ENCODE measurements at regions not wholly inside any gene's neighbourhood (a gene's known extent, or its start where the extent isn't known, plus 50 kb on each side); places are given as distances from the start of the nearest gene placed in this dataset.

GRCh38 chr7:119514326-119514725, 758.6 kb upstream of the KCND2 start:
- no peak for DNase-seq (ENCODE audit: insufficient read length)
- TF ChIP-seq POLR2A (IDR thresholded peaks at IDR 0.05; ENCODE audit: low read depth, low read length) (no peak), POLR2AphosphoS5 (IDR thresholded peaks at IDR 0.05; ENCODE audit: low read depth, low read length) (no peak), TAF1 (IDR thresholded peaks at IDR 0.05; ENCODE audit: borderline replicate concordance, low read depth, low read length) (no peak)
- no peak for FAIRE-seq

- FAIRE-seq (no peak), DNase-seq (ENCODE audit: insufficient read length) (no peak)
- no peak for TF ChIP-seq TAF1 (IDR thresholded peaks at IDR 0.05; ENCODE audit: borderline replicate concordance, low read depth, low read length)
- TF ChIP-seq POLR2AphosphoS5 (IDR thresholded peaks at IDR 0.05; ENCODE audit: low read depth, low read length): no peak
- TF ChIP-seq POLR2A (IDR thresholded peaks at IDR 0.05; ENCODE audit: low read depth, low read length): no peak
These were observed 757.8 kb upstream of the KCND2 start for GRCh38 chr7:119515214-119515613.

DNA sequence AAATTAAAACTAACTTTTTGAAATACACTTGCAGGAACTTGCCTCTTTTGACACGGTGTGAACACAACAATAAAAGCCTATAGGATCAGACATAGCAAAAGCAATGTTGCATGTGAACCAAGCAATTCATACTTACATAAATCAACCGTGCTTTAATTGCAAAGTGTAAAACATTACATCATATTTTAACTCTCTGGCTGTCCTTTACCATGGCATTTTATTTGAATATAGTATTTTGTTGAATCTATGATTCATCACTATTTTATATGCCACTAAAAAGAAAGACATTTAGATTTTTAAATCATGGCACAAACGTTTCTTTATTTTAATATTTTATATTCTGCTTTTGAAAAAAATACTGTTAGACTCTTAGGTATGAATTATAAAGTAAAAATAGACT, 757.0 kb upstream of the KCND2 start:
- DNase-seq (ENCODE audit: insufficient read length): no peak
- TF ChIP-seq POLR2AphosphoS5 (IDR thresholded peaks at IDR 0.05; ENCODE audit: low read depth, low read length) (no peak), TAF1 (IDR thresholded peaks at IDR 0.05; ENCODE audit: borderline replicate concordance, low read depth, low read length) (no peak), POLR2A (IDR thresholded peaks at IDR 0.05; ENCODE audit: low read depth, low read length) (no peak)
- no peak for FAIRE-seq

GRCh38 chr7:119522263-119522662, 750.7 kb upstream of the KCND2 start:
- FAIRE-seq (no peak), DNase-seq (ENCODE audit: insufficient read length) (no peak)
- TF ChIP-seq TAF1 (IDR thresholded peaks at IDR 0.05; ENCODE audit: borderline replicate concordance, low read depth, low read length) (no peak), POLR2A (IDR thresholded peaks at IDR 0.05; ENCODE audit: low read depth, low read length) (no peak), POLR2AphosphoS5 (IDR thresholded peaks at IDR 0.05; ENCODE audit: low read depth, low read length) (no peak)

DNA sequence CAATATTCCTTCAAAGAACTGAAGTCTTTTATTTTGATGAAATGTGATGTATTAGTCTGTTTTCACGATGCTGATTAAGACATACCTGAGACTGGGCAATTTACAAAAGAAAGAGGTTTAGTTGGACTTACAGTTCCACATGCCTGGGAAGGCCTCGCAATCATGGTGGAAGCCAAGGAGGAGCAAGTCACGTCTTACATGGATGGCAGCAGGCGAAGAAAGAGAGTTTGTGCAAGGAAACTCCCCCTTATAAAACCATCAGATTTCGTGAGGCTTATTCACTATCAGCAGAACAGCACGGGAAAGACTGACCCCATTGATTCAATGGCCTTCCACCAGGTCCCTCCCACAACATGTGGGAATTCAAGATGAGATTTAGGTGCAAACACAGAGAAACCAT, 750.3 kb upstream of the KCND2 start:
- TF ChIP-seq TAF1 (IDR thresholded peaks at IDR 0.05; ENCODE audit: borderline replicate concordance, low read depth, low read length) (no peak), POLR2A (IDR thresholded peaks at IDR 0.05; ENCODE audit: low read depth, low read length) (no peak), POLR2AphosphoS5 (IDR thresholded peaks at IDR 0.05; ENCODE audit: low read depth, low read length) (no peak)
- FAIRE-seq: no peak
- no peak for DNase-seq (ENCODE audit: insufficient read length)

- TF ChIP-seq POLR2A (IDR thresholded peaks at IDR 0.05; ENCODE audit: low read depth, low read length): no peak
- FAIRE-seq (no peak), DNase-seq (ENCODE audit: insufficient read length) (no peak)
These were observed 727.9 kb upstream of the KCND2 start for GRCh38 chr7:119545118-119545517.

- DNase-seq (ENCODE audit: insufficient read length) (no peak), FAIRE-seq (no peak)
- TF ChIP-seq POLR2A (IDR thresholded peaks at IDR 0.05; ENCODE audit: low read depth, low read length) (no peak), POLR2AphosphoS5 (IDR thresholded peaks at IDR 0.05; ENCODE audit: low read depth, low read length) (no peak), TAF1 (IDR thresholded peaks at IDR 0.05; ENCODE audit: borderline replicate concordance, low read depth, low read length) (no peak)
These were observed 717.2 kb upstream of the KCND2 start for GRCh38 chr7:119555788-119556187.

GRCh38 chr7:119556436-119556835, 716.5 kb upstream of the KCND2 start:
- TF ChIP-seq POLR2A (IDR thresholded peaks at IDR 0.05; ENCODE audit: low read depth, low read length): no peak
- no peak for TF ChIP-seq POLR2AphosphoS5 (IDR thresholded peaks at IDR 0.05; ENCODE audit: low read depth, low read length)
- TF ChIP-seq TAF1 (IDR thresholded peaks at IDR 0.05; ENCODE audit: borderline replicate concordance, low read depth, low read length): no peak
- DNase-seq (ENCODE audit: insufficient read length) (no peak), FAIRE-seq (no peak)

DNA sequence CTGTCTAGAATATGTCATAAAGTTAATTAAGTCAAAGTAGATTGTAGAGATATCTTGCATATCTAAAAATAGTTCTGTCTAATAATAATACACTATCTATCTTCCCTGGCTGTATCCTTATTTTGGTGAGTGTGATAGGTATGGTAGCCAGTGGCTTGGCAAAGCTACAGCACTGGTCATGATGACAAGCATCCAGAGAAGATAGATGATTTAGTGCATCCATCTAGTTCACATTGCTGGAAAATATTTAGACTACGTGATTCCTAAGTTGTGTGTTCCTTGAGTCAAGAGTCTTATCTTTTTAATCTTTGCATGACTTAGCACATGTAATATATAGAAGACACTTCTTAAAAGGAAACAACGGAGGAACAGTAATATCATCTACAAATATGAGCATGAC, 711.2 kb upstream of the KCND2 start:
- no peak for TF ChIP-seq POLR2AphosphoS5 (IDR thresholded peaks at IDR 0.05; ENCODE audit: low read depth, low read length)
- no peak for TF ChIP-seq TAF1 (IDR thresholded peaks at IDR 0.05; ENCODE audit: borderline replicate concordance, low read depth, low read length)
- TF ChIP-seq POLR2A (IDR thresholded peaks at IDR 0.05; ENCODE audit: low read depth, low read length): no peak
- DNase-seq (ENCODE audit: insufficient read length) (no peak), FAIRE-seq (no peak)

- DNase-seq (ENCODE audit: insufficient read length): no peak
- TF ChIP-seq TAF1 (IDR thresholded peaks at IDR 0.05; ENCODE audit: borderline replicate concordance, low read depth, low read length) (no peak), POLR2AphosphoS5 (IDR thresholded peaks at IDR 0.05; ENCODE audit: low read depth, low read length) (no peak), POLR2A (IDR thresholded peaks at IDR 0.05; ENCODE audit: low read depth, low read length) (no peak)
- no peak for FAIRE-seq
These were observed 710.1 kb upstream of the KCND2 start for GRCh38 chr7:119562839-119563238.

GRCh38 chr7:119571666-119572065, 701.3 kb upstream of the KCND2 start:
- TF ChIP-seq POLR2AphosphoS5 (IDR thresholded peaks at IDR 0.05; ENCODE audit: low read depth, low read length): no peak
- no peak for TF ChIP-seq TAF1 (IDR thresholded peaks at IDR 0.05; ENCODE audit: borderline replicate concordance, low read depth, low read length)
- TF ChIP-seq POLR2A (IDR thresholded peaks at IDR 0.05; ENCODE audit: low read depth, low read length): no peak
- no peak for FAIRE-seq
- no peak for DNase-seq (ENCODE audit: insufficient read length)

DNA sequence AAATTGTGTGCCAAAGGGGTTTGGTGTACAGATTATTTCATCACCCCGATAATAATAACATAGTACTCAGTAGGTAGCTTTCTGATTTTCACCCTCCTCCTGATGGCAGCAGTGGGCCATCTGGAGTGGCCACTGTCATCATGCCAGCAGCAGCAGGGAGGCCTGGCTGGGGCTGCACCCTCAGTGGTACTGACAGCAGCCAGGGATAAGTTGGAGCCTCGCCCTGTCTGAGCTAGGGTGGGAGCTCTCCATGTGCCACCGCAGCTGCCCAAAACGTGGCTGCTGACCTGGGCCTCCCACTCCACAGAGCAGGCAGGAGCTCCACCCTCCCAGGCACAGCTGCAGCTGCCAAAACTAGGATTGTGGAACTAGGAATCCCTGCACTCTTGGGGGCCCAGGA, 700.8 kb upstream of the KCND2 start:
- no peak for TF ChIP-seq TAF1 (IDR thresholded peaks at IDR 0.05; ENCODE audit: borderline replicate concordance, low read depth, low read length)
- no peak for TF ChIP-seq POLR2AphosphoS5 (IDR thresholded peaks at IDR 0.05; ENCODE audit: low read depth, low read length)
- DNase-seq (ENCODE audit: insufficient read length): no peak
- no peak for FAIRE-seq

- FAIRE-seq (no peak), DNase-seq (ENCODE audit: insufficient read length) (no peak)
- TF ChIP-seq POLR2AphosphoS5 (IDR thresholded peaks at IDR 0.05; ENCODE audit: low read depth, low read length) (no peak), TAF1 (IDR thresholded peaks at IDR 0.05; ENCODE audit: borderline replicate concordance, low read depth, low read length) (no peak), POLR2A (IDR thresholded peaks at IDR 0.05; ENCODE audit: low read depth, low read length) (no peak)
These were observed 700.4 kb upstream of the KCND2 start for GRCh38 chr7:119572541-119572940.

All from GM12892 (cell line).